Suppressor macrophage treated with lipopolysaccharide for 4 hours (primary cell): ENCODE measurements at regions not wholly inside any gene's neighbourhood (a gene's known extent, or its start where the extent isn't known, plus 50 kb on each side); places are given as distances from the start of the nearest gene placed in this dataset.
A peak's percentile ranks its signal among the peaks of the same experiment; 100 is the strongest.
"Not testable (repeated sequence)": the region's sequence is repeated elsewhere in the genome, so short reads cannot be mapped to it uniquely, and the experiment has no call there.

Source experiments
- DNase-seq: peaks from one replicate; pipeline ENCODE4 v3.0.0-alpha.2; 2020

- DNase-seq, result peak; percentile 25
These were observed 58.9 kb downstream of the DHRS2 start for GRCh38 chr14:23694949-23695663.

GRCh38 chr14:23695664-23695999, 59.5 kb downstream of the DHRS2 start:
- no peak for DNase-seq

- DNase-seq, result no peak
These were observed 60.6 kb downstream of the DHRS2 start for GRCh38 chr14:23696701-23697239.

GRCh38 chr14:23697680-23698079, 61.5 kb downstream of the DHRS2 start:
- no peak for DNase-seq

GRCh38 chr14:23702656-23703426, 66.7 kb downstream of the DHRS2 start:
- DNase-seq, result no peak

GRCh38 chr14:23704890-23705289, 68.7 kb downstream of the DHRS2 start:
- no peak for DNase-seq

- DNase-seq, result no peak
These were observed 71.3 kb downstream of the DHRS2 start for GRCh38 chr14:23707415-23707814.

- no peak for DNase-seq
These were observed 72.2 kb downstream of the DHRS2 start for GRCh38 chr14:23708343-23708742.

GRCh38 chr14:23709923-23710322, 73.8 kb downstream of the DHRS2 start:
- DNase-seq, result no peak

GRCh38 chr14:23712287-23712686, 76.1 kb downstream of the DHRS2 start:
- DNase-seq, result no peak

- no peak for DNase-seq
These were observed 83.2 kb downstream of the DHRS2 start for GRCh38 chr14:23719225-23719985.

- no peak for DNase-seq
These were observed 86.5 kb downstream of the DHRS2 start for GRCh38 chr14:23722675-23723074.

GRCh38 chr14:23723911-23724310, 87.7 kb downstream of the DHRS2 start:
- no peak for DNase-seq

GRCh38 chr14:23725528-23725927, 89.4 kb downstream of the DHRS2 start:
- no peak for DNase-seq

- DNase-seq, result no peak
These were observed 90.0 kb downstream of the DHRS2 start for GRCh38 chr14:23725980-23726710.

- peak; percentile 70 for DNase-seq
These were observed 91.6 kb downstream of the DHRS2 start for GRCh38 chr14:23727566-23728335.

- no peak for DNase-seq
These were observed 92.6 kb downstream of the DHRS2 start for GRCh38 chr14:23728791-23729190.

GRCh38 chr14:23729720-23730387, 93.7 kb downstream of the DHRS2 start:
- no peak for DNase-seq

- no peak for DNase-seq
These were observed 99.2 kb downstream of the DHRS2 start for GRCh38 chr14:23735394-23735793.

- DNase-seq, result not testable (repeated sequence)
These were observed 108.2 kb downstream of the DHRS2 start for GRCh38 chr14:23744368-23744767.

- DNase-seq, result no peak
These were observed 114.2 kb downstream of the DHRS2 start for GRCh38 chr14:23750357-23750756.
